GM18511 (cell line): ENCODE measurements at regions not wholly inside any gene's neighbourhood (a gene's known extent, or its start where the extent isn't known, plus 50 kb on each side); places are given as distances from the start of the nearest gene placed in this dataset.
"Not testable (repeated sequence)": the region's sequence is repeated elsewhere in the genome, so short reads cannot be mapped to it uniquely, and the experiment has no call there.

Source experiments
- ATAC-seq: cut with Tn5 transposase; IDR thresholded peaks from one replicate; pipeline ENCODE4 v1.9.1; 2021; ENCODE audit warnings: mild to moderate bottlenecking, moderate library complexity; ENCODE audit not compliant: unreplicated experiment

DNA sequence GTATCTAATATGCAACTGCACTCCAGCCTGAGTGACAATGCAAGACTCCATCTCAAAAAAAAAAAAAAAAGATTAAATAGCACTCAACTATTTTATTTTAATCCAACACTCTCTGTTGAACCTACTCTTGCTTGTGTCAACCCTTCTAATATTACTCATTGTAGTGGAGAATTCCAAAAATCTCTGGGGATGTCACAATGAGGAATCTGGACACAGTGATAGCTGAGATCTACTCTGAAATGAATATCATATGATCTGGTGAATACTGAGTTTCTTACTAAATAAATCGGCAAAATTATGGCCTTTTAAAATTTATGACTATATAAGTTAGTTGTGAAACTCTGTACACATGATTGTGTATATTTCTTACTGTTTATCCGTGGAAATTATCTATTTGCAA lies 418.2 kb downstream of the BCAT1 start:
- ATAC-seq, result no peak

- no peak for ATAC-seq
Observed at GRCh38 chr12:24527102-24527501, 421.8 kb downstream of the BCAT1 start.

DNA sequence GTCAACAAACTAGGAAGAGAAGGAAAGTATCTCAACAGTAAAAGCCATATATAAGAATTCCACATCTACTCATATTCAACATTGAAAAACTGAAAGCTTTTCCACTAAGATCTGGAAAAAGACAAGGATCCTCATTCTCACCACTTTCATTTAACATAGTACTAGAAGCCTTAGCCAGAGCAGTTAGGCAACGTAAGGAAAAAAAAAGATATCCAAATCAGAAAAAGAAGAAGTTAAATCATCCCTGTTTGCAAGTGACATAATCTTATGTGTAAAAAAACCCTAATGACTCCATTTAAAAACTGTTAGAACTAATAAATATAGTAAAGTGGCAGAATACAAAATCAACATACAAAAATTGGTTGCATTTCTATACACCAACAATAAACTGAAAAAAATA lies 426.2 kb downstream of the BCAT1 start:
- ATAC-seq, result no peak

GRCh38 chr12:24519759-24520158 lies 429.1 kb downstream of the BCAT1 start:
- ATAC-seq, result no peak

- no peak for ATAC-seq
Observed at GRCh38 chr12:24517000-24517399, 431.9 kb downstream of the BCAT1 start.

DNA sequence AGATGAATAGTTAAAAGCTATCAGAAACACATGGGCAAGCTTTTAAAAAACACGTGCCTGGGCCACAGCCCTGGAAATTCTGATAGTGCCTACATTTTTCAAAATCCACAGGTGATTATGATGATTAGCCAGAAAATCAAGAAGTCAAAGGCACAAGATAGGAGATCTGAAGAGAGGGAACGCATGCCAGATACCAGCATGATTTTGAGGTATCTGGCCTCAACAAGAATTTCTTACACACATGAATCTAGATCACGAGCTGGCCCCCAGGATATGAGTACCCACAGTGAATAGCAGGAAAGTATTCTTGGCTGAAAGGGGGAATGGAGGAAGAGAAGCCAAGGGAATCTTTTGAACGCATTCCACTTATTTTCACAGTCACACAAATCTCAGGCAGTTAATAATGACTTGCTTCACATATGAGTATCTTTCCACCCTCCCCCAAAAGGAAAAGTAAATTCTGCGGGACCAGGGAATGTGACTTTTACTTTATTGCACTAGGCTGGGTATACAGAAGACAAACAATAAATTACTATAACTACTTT lies 438.2 kb downstream of the BCAT1 start:
- ATAC-seq, result no peak

- no peak for ATAC-seq
Observed at GRCh38 chr12:24507827-24508226, 441.1 kb downstream of the BCAT1 start.

DNA sequence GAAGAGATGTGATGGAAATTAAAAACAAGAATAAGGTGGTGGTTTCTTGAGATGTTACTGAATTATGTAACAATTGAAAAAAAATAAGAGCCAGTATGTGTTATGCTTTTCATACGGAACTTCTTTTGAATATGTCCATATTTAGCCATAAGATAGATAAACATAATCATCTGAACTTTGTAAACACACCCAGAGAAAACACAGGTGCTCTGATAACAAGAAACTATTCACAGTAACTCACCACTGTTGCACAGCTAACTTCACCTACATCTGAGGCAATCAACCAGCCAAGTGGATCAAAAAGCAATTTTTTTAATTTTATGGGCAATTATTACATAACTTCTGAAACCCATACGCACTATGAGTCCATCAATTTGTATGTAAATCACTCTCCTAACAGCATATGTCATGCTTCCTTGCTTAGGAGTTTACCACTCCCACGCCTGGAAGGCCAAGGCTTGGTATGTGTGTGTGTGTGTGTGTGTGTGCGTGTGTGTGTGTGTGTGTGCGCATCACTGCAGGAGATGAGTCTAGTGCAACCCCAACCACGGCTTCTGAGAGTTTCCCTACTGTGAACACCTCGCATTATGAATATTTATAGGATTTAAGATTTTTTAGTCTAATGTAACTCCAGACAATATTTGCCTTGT lies 443.4 kb downstream of the BCAT1 start:
- no peak for ATAC-seq

DNA sequence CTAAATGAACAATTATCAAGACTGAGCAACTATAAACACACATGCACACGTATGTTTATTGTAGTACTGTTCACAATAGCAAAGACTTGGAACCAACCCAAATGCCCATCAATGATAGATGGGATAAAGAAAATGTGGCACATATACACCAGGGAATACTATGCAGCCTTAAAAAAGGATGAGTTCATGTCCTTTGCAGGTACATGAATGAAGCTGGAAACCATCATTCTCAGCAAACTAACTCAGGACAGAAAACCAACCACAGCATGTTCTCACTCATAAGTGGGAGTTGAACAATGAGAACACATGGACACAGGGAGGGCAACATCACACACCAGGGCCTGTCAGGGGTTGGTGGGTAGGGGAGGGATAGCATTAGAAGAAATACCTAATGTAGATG lies 445.4 kb downstream of the BCAT1 start:
- not testable (repeated sequence) for ATAC-seq

GRCh38 chr12:24500831-24501230 lies 448.1 kb downstream of the BCAT1 start:
- ATAC-seq, result no peak

- ATAC-seq, result no peak
Observed at GRCh38 chr12:24500421-24500820, 448.5 kb downstream of the BCAT1 start.

DNA sequence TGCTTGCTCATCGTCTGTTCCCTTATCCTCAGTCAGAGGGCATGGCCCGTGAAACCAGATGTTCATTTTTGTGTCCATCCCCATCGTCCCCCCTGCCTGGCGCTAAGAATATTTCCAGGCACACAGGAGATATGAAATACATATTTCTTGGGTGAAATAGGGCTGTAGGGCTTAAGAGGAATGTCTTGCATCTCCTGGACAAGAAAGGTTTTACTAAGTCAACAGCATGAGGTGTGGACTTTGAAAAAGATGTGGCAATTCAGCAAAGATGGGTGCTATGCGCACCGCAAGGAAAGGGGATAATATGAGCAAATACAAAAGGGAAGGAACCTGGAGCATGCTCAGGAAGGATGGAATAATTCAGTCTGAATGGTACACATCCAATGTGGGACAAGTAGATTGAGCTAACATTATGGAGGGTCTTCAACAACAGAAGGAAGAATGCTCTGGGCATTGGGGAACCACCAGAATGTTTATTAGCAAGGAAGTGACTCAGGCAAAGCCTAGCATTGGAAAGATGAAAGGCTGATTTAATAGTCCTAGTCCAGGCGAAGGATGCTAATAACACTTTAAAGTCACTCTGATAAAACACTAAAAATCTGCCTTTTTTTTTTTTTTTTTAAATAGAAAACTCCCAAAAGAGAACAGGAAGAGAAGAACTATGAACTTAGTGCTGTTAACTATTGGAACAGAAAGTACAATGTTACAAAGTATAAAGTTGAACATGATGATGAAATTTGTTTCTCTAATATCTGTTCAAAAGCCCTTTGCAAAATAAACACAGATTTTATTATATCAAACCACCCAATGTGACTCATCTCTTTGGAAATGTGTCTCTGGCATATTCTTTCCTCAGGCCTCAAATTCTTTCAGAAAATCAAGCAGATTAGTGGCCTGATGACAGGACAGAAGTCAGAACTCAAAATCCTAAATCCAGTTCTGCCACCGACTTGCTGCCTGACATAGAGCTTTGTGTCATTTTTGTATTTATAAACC lies 449.5 kb downstream of the BCAT1 start:
- ATAC-seq, result no peak

DNA sequence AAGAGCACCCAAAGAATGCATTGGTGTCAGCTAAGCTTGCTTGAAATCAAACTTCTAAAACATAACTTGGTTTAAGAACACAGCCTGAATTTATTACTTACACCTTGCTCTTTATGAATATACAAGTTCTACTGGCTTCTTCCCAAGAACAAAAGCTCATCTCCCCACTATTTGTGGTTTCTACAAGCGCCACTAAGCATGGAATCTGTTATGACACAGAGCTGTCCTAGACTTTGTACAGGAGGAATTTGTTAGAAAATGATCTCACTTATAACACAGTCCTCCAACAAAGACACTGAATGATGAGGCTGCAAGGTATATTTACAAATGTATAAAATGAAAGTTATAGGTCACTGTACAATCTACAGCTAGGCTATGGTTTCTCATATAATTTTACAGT lies 452.1 kb downstream of the BCAT1 start:
- no peak for ATAC-seq

GRCh38 chr12:24494401-24494800 lies 454.5 kb downstream of the BCAT1 start:
- ATAC-seq, result no peak

GRCh38 chr12:24491968-24492367 lies 456.9 kb downstream of the BCAT1 start:
- no peak for ATAC-seq

- no peak for ATAC-seq
Observed at GRCh38 chr12:24489939-24490338, 459.0 kb downstream of the BCAT1 start.

- no peak for ATAC-seq
Observed at GRCh38 chr12:24488906-24489619, 459.8 kb downstream of the BCAT1 start.

- no peak for ATAC-seq
Observed at GRCh38 chr12:24488091-24488596, 460.8 kb downstream of the BCAT1 start.

- no peak for ATAC-seq
Observed at GRCh38 chr12:24487606-24488005, 461.3 kb downstream of the BCAT1 start.

GRCh38 chr12:24483732-24484131 lies 465.2 kb downstream of the BCAT1 start:
- ATAC-seq, result no peak
